Neural cell (in vitro differentiated cells): ENCODE measurements at regions not wholly inside any gene's neighbourhood (a gene's known extent, or its start where the extent isn't known, plus 50 kb on each side); places are given as distances from the start of the nearest gene placed in this dataset.

Experiments
- H2AFZ ChIP-seq: fragments of 200-600, 300-800 bp; sonication (generic), shearing (Covaris generic); 2 replicates; pipeline ENCODE4 v1.6.0; 2014; ENCODE audit warnings: low read depth, mild to moderate bottlenecking, antibody characterized with exemption, low read length, moderate library complexity
- H3F3A ChIP-seq: fragments of 200-600 bp; shearing (Covaris generic); 2 replicates; pipeline ENCODE4 v1.6.1; 2016; ENCODE audit warnings: mild to moderate bottlenecking, moderate library complexity, mixed read lengths, antibody characterized with exemption, low read length; ENCODE audit not compliant: insufficient read depth, poor library complexity, severe bottlenecking
- H3K27ac ChIP-seq: fragments of 200-600, 300-800 bp; sonication (generic), shearing (Covaris generic); 2 replicates; pipeline ENCODE4 v1.5.1; 2014; ENCODE audit warnings: mild to moderate bottlenecking, low read length, moderate library complexity
- H3K27me3 ChIP-seq: fragments of 300-800, 200-600 bp; sonication (generic), shearing (Covaris generic); 2 replicates; pipeline ENCODE4 v1.6.0; 2014; ENCODE audit warnings: mild to moderate bottlenecking, low read depth, low read length, moderate library complexity; ENCODE audit not compliant: insufficient read depth
- H3K36me3 ChIP-seq: fragments of 300-800, 200-600 bp; sonication (generic), shearing (Covaris generic); 2 replicates; pipeline ENCODE4 v1.5.1; 2014; ENCODE audit warnings: mild to moderate bottlenecking, antibody characterized with exemption, low read length, moderate library complexity; ENCODE audit not compliant: insufficient read depth
- H3K4me2 ChIP-seq: fragments of 300-800, 200-600 bp; sonication (generic), shearing (Covaris generic); 2 replicates; pipeline ENCODE4 v1.6.0; 2014; ENCODE audit warnings: mild to moderate bottlenecking, low read length
- H3K4me3 ChIP-seq: fragments of 300-800, 200-600 bp; sonication (generic), shearing (Covaris generic); 2 replicates; pipeline ENCODE4 v1.5.1; 2014; ENCODE audit warnings: mild to moderate bottlenecking, low read length, moderate library complexity
- H3K79me2 ChIP-seq: fragments of 200-600 bp; shearing (Covaris generic); replicated peaks from 2 replicates; pipeline ENCODE4 v1.6.0; 2014; ENCODE audit warnings: mild to moderate bottlenecking, low read length, moderate library complexity; ENCODE audit not compliant: insufficient read depth
- H3K9ac ChIP-seq: fragments of 300-800, 200-600 bp; sonication (generic), shearing (Covaris generic); 2 replicates; pipeline ENCODE4 v1.6.1; 2016; ENCODE audit warnings: mild to moderate bottlenecking, low read length, mixed read lengths
- H3K9me2 ChIP-seq: fragments of 200-600 bp; shearing (Covaris generic); 2 replicates; pipeline ENCODE4 v1.6.1; 2016; ENCODE audit warnings: mild to moderate bottlenecking, low read length, mixed read lengths; ENCODE audit not compliant: insufficient read depth
- H3K9me3 ChIP-seq: fragments of 200-600, 300-800 bp; sonication (generic), shearing (Covaris generic); 2 replicates; pipeline ENCODE4 v1.6.1; 2016; ENCODE audit warnings: mild to moderate bottlenecking, mixed run types, low read length, moderate library complexity, mixed read lengths
- H4K20me1 ChIP-seq: fragments of 200-600 bp; shearing (Covaris generic); 2 replicates; pipeline ENCODE4 v1.6.1; 2016; ENCODE audit warnings: mild to moderate bottlenecking, mixed run types; ENCODE audit not compliant: insufficient read depth
- CTCF ChIP-seq: fragments of 450-650 bp; IDR thresholded peaks from 2 replicates; pipeline ENCODE4 v1.5.1; 2014; ENCODE audit warnings: antibody characterized with exemption, mild to moderate bottlenecking, moderate library complexity; ENCODE audit not compliant: poor library complexity, severe bottlenecking
- EP300 ChIP-seq: fragments of 450-650 bp; conservative IDR thresholded peaks from 2 replicates; pipeline ENCODE4 v1.6.1; 2014; ENCODE audit warnings: antibody characterized with exemption, mild to moderate bottlenecking, moderate library complexity; ENCODE audit not compliant: poor library complexity, severe bottlenecking
- EZH2 ChIP-seq: fragments of 200-600, 300-800 bp; shearing (Covaris generic), sonication (generic); IDR thresholded peaks from 2 replicates; pipeline ENCODE4 v1.6.1; 2014; ENCODE audit warnings: antibody characterized with exemption, low read length, borderline replicate concordance, mild to moderate bottlenecking; ENCODE audit not compliant: insufficient read depth, poor library complexity, severe bottlenecking
- MXI1 ChIP-seq: fragments of 450-650 bp; conservative IDR thresholded peaks from 2 replicates; pipeline ENCODE4 v1.6.1; 2014; ENCODE audit warnings: antibody characterized with exemption, mild to moderate bottlenecking; ENCODE audit not compliant: poor library complexity, severe bottlenecking
- POLR2AphosphoS5 ChIP-seq: IDR thresholded peaks from 2 replicates; pipeline ENCODE4 v1.6.1; 2012
- RAD21 ChIP-seq: fragments of 450-650 bp; conservative IDR thresholded peaks from 2 replicates; pipeline ENCODE4 v1.6.1; 2014; ENCODE audit warnings: antibody characterized with exemption, mild to moderate bottlenecking, moderate library complexity
- REST ChIP-seq: IDR thresholded peaks from 2 replicates; pipeline ENCODE4 v1.6.1; 2012; ENCODE audit warnings: borderline replicate concordance
- SMC3 ChIP-seq: fragments of 450-650 bp; conservative IDR thresholded peaks from 2 replicates; pipeline ENCODE4 v1.6.1; 2014; ENCODE audit warnings: antibody characterized with exemption, mild to moderate bottlenecking, moderate library complexity; ENCODE audit not compliant: poor library complexity
- TAF1 ChIP-seq: IDR thresholded peaks from 2 replicates; pipeline ENCODE4 v1.6.1; 2012; ENCODE audit warnings: low read depth

GRCh38 chr2:42874949-42875801, 82.8 kb upstream of the HAAO start:
- H3K4me3 ChIP-seq, result no peak overlapping the region
- no peaks in the 10 kb centered on the region for H3K9me3 ChIP-seq
- no peak for TF ChIP-seq RAD21
- TF ChIP-seq CTCF, result no peak
- no peak for TF ChIP-seq EP300
- no peak for TF ChIP-seq REST
- no peak for TF ChIP-seq POLR2AphosphoS5
- TF ChIP-seq SMC3, result no peak
- no peaks in the 10 kb centered on the region for H4K20me1 ChIP-seq
- H3K4me2 ChIP-seq, result no peak overlapping the region
- no peaks in the 10 kb centered on the region for H3K79me2 ChIP-seq
- H2AFZ ChIP-seq, result no peak overlapping the region
- no peaks in the 10 kb centered on the region for H3K9me2 ChIP-seq
- no peaks in the 10 kb centered on the region for H3F3A ChIP-seq
- H3K9ac ChIP-seq, result no peak overlapping the region
- H3K36me3 ChIP-seq, result no peaks in the 10 kb centered on the region
- H3K27ac ChIP-seq, result no peak overlapping the region
- no peaks in the 10 kb centered on the region for H3K27me3 ChIP-seq

- H3K9ac ChIP-seq, result no peak overlapping the region
- no peaks in the 10 kb centered on the region for H3K36me3 ChIP-seq
- no peak overlapping the region for H3K4me3 ChIP-seq
- no peak overlapping the region for H3K27ac ChIP-seq
- H4K20me1 ChIP-seq, result no peaks in the 10 kb centered on the region
- TF ChIP-seq TAF1 (no peak), MXI1 (no peak), SMC3 (no peak), CTCF (no peak), RAD21 (no peak), EP300 (no peak), REST (no peak), POLR2AphosphoS5 (no peak), EZH2 (no peak)
- no peaks in the 10 kb centered on the region for H3K27me3 ChIP-seq
- H3K9me3 ChIP-seq, result no peaks in the 10 kb centered on the region
- H3K9me2 ChIP-seq, result no peaks in the 10 kb centered on the region
- H3F3A ChIP-seq, result no peaks in the 10 kb centered on the region
- H3K79me2 ChIP-seq, result no peaks in the 10 kb centered on the region
- no peak overlapping the region for H3K4me2 ChIP-seq
- H2AFZ ChIP-seq, result no peak overlapping the region
Observed at GRCh38 chr2:42872721-42873120, 80.3 kb upstream of the HAAO start.
